GM19438 (cell line): ENCODE measurements at regions not wholly inside any gene's neighbourhood (a gene's known extent, or its start where the extent isn't known, plus 50 kb on each side); places are given as distances from the start of the nearest gene placed in this dataset.
"Not testable (repeated sequence)": the region's sequence is repeated elsewhere in the genome, so short reads cannot be mapped to it uniquely, and the experiment has no call there.

Source experiments
- ATAC-seq: cut with Tn5 transposase; IDR thresholded peaks from one replicate; pipeline ENCODE4 v1.9.1; 2021; ENCODE audit warnings: low read depth; ENCODE audit not compliant: unreplicated experiment

GRCh38 chr2:235212501-235213158, 260.8 kb downstream of the SH3BP4 start:
- no peak for ATAC-seq

GRCh38 chr2:235215248-235215647, 263.4 kb downstream of the SH3BP4 start:
- no peak for ATAC-seq

GRCh38 chr2:235216901-235217300, 265.1 kb downstream of the SH3BP4 start:
- ATAC-seq, result no peak

- no peak for ATAC-seq
Observed at GRCh38 chr2:235217846-235218245, 266.0 kb downstream of the SH3BP4 start.

- ATAC-seq, result no peak
Observed at GRCh38 chr2:235218486-235218907, 266.7 kb downstream of the SH3BP4 start.

- ATAC-seq, result no peak
Observed at GRCh38 chr2:235219048-235219447, 267.2 kb downstream of the SH3BP4 start.

- no peak for ATAC-seq
Observed at GRCh38 chr2:235220331-235220730, 268.5 kb downstream of the SH3BP4 start.

GRCh38 chr2:235223011-235223410, 270.8 kb upstream of the AGAP1 start:
- ATAC-seq, result no peak

GRCh38 chr2:235224410-235224809, 269.4 kb upstream of the AGAP1 start:
- ATAC-seq, result no peak

- ATAC-seq, result no peak
Observed at GRCh38 chr2:235225261-235225660, 268.6 kb upstream of the AGAP1 start.

- ATAC-seq, result no peak
Observed at GRCh38 chr2:235227590-235227989, 266.3 kb upstream of the AGAP1 start.

- not testable (repeated sequence) for ATAC-seq
Observed at GRCh38 chr2:235228422-235228821, 265.4 kb upstream of the AGAP1 start.

- ATAC-seq, result no peak
Observed at GRCh38 chr2:235229236-235229635, 264.6 kb upstream of the AGAP1 start.

GRCh38 chr2:235230821-235231601, 262.8 kb upstream of the AGAP1 start:
- no peak for ATAC-seq

- ATAC-seq, result no peak
Observed at GRCh38 chr2:235232449-235233433, 261.1 kb upstream of the AGAP1 start.

GRCh38 chr2:235234736-235235135, 259.1 kb upstream of the AGAP1 start:
- ATAC-seq, result no peak

GRCh38 chr2:235235977-235236767, 257.7 kb upstream of the AGAP1 start:
- ATAC-seq, result no peak

- no peak for ATAC-seq
Observed at GRCh38 chr2:235238537-235238936, 255.3 kb upstream of the AGAP1 start.

GRCh38 chr2:235240574-235240973, 253.3 kb upstream of the AGAP1 start:
- no peak for ATAC-seq
